Peyer's patch (tissue), 4 donors: ENCODE measurements at regions not wholly inside any gene's neighbourhood (a gene's known extent, or its start where the extent isn't known, plus 50 kb on each side); places are given as distances from the start of the nearest gene placed in this dataset.

Source experiments
- DNase-seq, 3 donors: peaks; one replicate each; pipeline ENCODE4 v3.0.0-alpha.2; 2017 to 2019
- H3K27ac ChIP-seq, 4 donors: fragments of 200-600 bp; sonication (generic); one replicate each; pipeline ENCODE4 v1.5.1; 2016 to 2019
- H3K27me3 ChIP-seq, 2 donors: fragments of 200-600 bp; sonication (generic); one replicate each; pipeline ENCODE4 v1.5.1; 2019
- H3K36me3 ChIP-seq, 3 donors: fragments of 200-600 bp; sonication (generic); one replicate each; pipeline ENCODE4 v1.5.1; 2016 to 2019
- H3K4me1 ChIP-seq, 4 donors: fragments of 200-600 bp; sonication (generic); one replicate each; pipeline ENCODE4 v1.5.1; 2016 to 2019
- H3K4me3 ChIP-seq, 4 donors: fragments of 200-600 bp; sonication (generic); 1 replicate in 3 of 4; 2 replicates in 1 of 4; pipeline ENCODE4 v1.5.1; 2016 to 2019; ENCODE audit warnings: mild to moderate bottlenecking in 1 of 4
- H3K9me3 ChIP-seq, 4 donors: fragments of 200-600 bp; sonication (generic); one replicate each; pipeline ENCODE4 v1.5.1; 2016 to 2019; ENCODE audit warnings: mild to moderate bottlenecking in 1 of 4
- CTCF ChIP-seq, 6 experiments: fragments of 450-650 bp in 4 of 6; fragments of 200-600 bp in 2 of 6; sonication (generic) in 1 of 6; IDR thresholded peaks; one replicate each; pipeline ENCODE4 v1.5.1; 2017 to 2019; ENCODE audit warnings: antibody characterized with exemption in 6 of 6, mild to moderate bottlenecking in 3 of 6, moderate library complexity in 1 of 6
- POLR2A ChIP-seq, 2 donors: fragments of 450-650 bp; IDR thresholded peaks; one replicate each; pipeline ENCODE4 v1.5.1; 2017; ENCODE audit warnings: antibody characterized with exemption in 2 of 2, mild to moderate bottlenecking in 2 of 2, moderate library complexity in 2 of 2

- no peaks in the 10 kb centered on the region for H3K36me3 ChIP-seq
- no peaks in the 10 kb centered on the region for H3K4me1 ChIP-seq
- H3K4me3 ChIP-seq, result no peak overlapping the region
- no peaks in the 10 kb centered on the region for H3K9me3 ChIP-seq
- DNase-seq, result no peak
- TF ChIP-seq CTCF (IDR thresholded peaks at IDR 0.05) (no peak), POLR2A (IDR thresholded peaks at IDR 0.05) (no peak)
- no peaks in the 10 kb centered on the region for H3K27me3 ChIP-seq
- H3K27ac ChIP-seq, result no peak overlapping the region
Observed at GRCh38 chr7:115831371-115831770, 199.2 kb downstream of the TFEC start.

GRCh38 chr7:115827305-115828045, 203.1 kb downstream of the TFEC start:
- no peak for DNase-seq
- H3K36me3 ChIP-seq, result no peaks in the 10 kb centered on the region
- H3K9me3 ChIP-seq, result no peaks in the 10 kb centered on the region
- no peak overlapping the region for H3K27ac ChIP-seq
- H3K27me3 ChIP-seq, result no peaks in the 10 kb centered on the region
- H3K4me3 ChIP-seq, result no peak overlapping the region
- no peaks in the 10 kb centered on the region for H3K4me1 ChIP-seq
- TF ChIP-seq POLR2A (IDR thresholded peaks at IDR 0.05), result no peak
- no peak for TF ChIP-seq CTCF (IDR thresholded peaks at IDR 0.05)

- no peak overlapping the region for H3K27ac ChIP-seq
- no peaks in the 10 kb centered on the region for H3K4me1 ChIP-seq
- DNase-seq, result no peak
- no peaks in the 10 kb centered on the region for H3K36me3 ChIP-seq
- H3K4me3 ChIP-seq, result no peak overlapping the region
- H3K27me3 ChIP-seq, result no peaks in the 10 kb centered on the region
- H3K9me3 ChIP-seq, result no peaks in the 10 kb centered on the region
- no peak for TF ChIP-seq CTCF (IDR thresholded peaks at IDR 0.05)
- no peak for TF ChIP-seq POLR2A (IDR thresholded peaks at IDR 0.05)
Observed at GRCh38 chr7:115825456-115826115, 205.0 kb downstream of the TFEC start.

GRCh38 chr7:115822801-115823200, 207.8 kb downstream of the TFEC start:
- Histone ChIP-seq H3K4me1 (no peaks in the 10 kb centered on the region), H3K27me3 (no peaks in the 10 kb centered on the region), H3K9me3 (no peaks in the 10 kb centered on the region), H3K4me3 (no peak overlapping the region), H3K36me3 (no peaks in the 10 kb centered on the region), H3K27ac (no peak overlapping the region)
- no peak for DNase-seq
- no peak for TF ChIP-seq CTCF (IDR thresholded peaks at IDR 0.05)
- no peak for TF ChIP-seq POLR2A (IDR thresholded peaks at IDR 0.05)

GRCh38 chr7:115822380-115822779, 208.2 kb downstream of the TFEC start:
- no peaks in the 10 kb centered on the region for H3K27me3 ChIP-seq
- H3K9me3 ChIP-seq, result no peaks in the 10 kb centered on the region
- H3K27ac ChIP-seq, result no peak overlapping the region
- H3K4me1 ChIP-seq, result no peaks in the 10 kb centered on the region
- no peak for TF ChIP-seq POLR2A (IDR thresholded peaks at IDR 0.05)
- TF ChIP-seq CTCF (IDR thresholded peaks at IDR 0.05), result no peak
- DNase-seq, result no peak
- H3K36me3 ChIP-seq, result no peaks in the 10 kb centered on the region
- no peak overlapping the region for H3K4me3 ChIP-seq
